ENCODE measurements at regions not wholly inside any gene's neighbourhood (a gene's known extent, or its start where the extent isn't known, plus 50 kb on each side); places are given as distances from the start of the nearest gene placed in this dataset.

DNA sequence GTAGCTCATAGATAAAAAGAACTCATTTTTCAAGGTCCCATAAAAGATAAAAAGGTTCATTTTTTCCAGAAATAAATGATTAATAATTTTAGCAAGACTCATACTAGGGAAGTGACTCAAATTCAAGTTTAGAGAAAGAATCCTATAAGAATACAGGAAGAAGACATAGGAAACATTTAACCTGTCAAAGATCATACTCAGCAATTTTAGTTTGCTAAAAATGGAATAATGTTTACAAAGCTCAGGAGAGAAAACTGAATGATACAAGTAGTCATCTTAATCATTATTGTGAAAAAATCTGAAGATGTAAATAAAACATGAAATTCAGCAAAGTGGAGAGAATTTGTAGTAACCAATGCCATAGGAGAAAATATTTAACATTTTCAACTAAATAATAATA lies 926.6 kb downstream of the TBC1D32 start:
- TF ChIP-seq, protein P1, sequence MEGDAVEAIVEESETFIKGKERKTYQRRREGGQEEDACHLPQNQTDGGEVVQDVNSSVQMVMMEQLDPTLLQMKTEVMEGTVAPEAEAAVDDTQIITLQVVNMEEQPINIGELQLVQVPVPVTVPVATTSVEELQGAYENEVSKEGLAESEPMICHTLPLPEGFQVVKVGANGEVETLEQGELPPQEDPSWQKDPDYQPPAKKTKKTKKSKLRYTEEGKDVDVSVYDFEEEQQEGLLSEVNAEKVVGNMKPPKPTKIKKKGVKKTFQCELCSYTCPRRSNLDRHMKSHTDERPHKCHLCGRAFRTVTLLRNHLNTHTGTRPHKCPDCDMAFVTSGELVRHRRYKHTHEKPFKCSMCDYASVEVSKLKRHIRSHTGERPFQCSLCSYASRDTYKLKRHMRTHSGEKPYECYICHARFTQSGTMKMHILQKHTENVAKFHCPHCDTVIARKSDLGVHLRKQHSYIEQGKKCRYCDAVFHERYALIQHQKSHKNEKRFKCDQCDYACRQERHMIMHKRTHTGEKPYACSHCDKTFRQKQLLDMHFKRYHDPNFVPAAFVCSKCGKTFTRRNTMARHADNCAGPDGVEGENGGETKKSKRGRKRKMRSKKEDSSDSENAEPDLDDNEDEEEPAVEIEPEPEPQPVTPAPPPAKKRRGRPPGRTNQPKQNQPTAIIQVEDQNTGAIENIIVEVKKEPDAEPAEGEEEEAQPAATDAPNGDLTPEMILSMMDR (conservative IDR thresholded peaks at IDR 0.05; ENCODE audit: low read length): no peak
- TF ChIP-seq EZH2phosphoT487 (IDR thresholded peaks at IDR 0.05; ENCODE audit: borderline replicate concordance, low read depth, low read length): no peak
